Suppressor macrophage (primary cell): ENCODE measurements at regions not wholly inside any gene's neighbourhood (a gene's known extent, or its start where the extent isn't known, plus 50 kb on each side); places are given as distances from the start of the nearest gene placed in this dataset.
"Not testable (repeated sequence)": the region's sequence is repeated elsewhere in the genome, so short reads cannot be mapped to it uniquely, and the experiment has no call there.

Experiments used
- DNase-seq, 4 experiments: peaks; one replicate each; pipeline ENCODE4 v3.0.0-alpha.2; 2020 to 2022

DNA sequence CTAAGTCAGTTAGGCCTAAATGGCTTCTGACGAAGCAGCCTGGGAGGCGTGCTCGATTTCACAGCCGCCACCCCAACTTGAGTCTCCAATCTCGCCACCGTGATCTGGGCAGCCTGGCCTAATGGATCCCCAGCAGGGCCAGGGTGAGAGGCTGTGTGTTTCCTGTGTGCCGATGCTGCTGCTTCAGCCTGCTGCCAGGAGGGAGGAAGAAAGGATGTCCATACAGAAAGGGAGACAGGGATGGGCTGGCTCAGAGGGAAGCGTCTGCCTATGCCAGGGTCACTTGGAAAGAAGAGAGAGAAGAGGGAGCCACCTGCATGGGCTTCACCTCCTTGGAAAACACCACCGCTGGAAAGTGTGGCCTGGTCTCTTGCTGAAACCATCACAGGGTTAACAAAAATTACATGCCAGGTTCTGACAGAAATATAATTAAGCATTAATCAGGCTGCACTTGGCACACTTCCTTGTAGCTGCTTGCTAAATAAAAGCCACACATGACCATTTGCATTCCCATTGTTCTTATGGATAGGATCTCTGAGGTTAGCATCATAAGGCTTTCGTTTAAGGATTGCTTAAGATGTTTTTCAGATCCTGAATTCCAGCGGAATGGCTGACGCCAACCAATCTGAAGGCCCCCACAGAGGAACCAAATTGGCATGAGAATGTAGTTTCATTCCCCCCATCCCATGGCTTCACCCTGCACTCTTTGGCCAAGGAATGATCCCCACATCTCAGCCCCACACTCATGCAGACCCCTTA lies 108.8 kb upstream of the SLC1A4 start:
- peak in 1 of 4 experiments; percentile 23 for DNase-seq

DNA sequence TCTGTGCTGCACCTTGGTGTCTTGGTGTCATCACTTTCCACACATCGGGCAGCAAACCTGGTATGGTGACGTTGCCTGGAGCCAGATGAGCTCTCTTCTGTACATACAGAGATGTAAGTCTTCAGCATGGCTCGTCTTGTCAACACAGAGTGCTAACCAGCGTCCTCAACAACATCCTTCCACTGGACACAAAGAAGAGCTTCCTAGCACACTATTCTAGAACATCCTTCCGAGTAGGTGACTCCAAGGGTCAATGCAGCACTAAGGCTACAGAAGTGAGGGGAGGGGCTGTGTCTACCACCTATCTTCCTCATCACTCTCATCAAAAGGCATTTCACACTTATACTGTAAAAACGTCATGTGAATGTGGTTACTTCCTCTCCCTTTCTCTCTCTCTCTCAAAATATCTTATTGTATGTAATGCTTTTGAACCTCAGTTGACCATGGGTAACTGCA lies 108.1 kb upstream of the SLC1A4 start:
- peak in 2 of 4 experiments; percentile 24 for DNase-seq

DNA sequence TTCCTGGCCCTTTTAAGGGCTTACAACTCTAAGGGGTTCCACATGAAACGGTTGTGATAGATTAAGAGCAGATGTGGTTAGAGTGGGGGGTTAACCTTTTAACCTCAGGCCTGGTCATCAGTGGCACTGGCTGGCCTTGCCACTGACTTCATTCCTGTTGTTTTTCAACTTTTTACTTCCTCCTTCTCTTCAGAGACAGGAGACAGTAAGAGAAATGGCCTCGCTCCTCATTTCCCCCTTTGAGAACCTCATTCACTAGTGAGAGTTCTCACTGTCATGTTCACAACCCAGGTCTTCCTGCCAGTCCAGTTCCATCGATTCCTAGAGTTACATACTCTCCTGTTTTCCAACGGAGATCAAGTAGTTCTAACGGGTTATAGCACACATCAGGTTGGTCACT lies 101.6 kb upstream of the SLC1A4 start:
- no peak for DNase-seq

DNA sequence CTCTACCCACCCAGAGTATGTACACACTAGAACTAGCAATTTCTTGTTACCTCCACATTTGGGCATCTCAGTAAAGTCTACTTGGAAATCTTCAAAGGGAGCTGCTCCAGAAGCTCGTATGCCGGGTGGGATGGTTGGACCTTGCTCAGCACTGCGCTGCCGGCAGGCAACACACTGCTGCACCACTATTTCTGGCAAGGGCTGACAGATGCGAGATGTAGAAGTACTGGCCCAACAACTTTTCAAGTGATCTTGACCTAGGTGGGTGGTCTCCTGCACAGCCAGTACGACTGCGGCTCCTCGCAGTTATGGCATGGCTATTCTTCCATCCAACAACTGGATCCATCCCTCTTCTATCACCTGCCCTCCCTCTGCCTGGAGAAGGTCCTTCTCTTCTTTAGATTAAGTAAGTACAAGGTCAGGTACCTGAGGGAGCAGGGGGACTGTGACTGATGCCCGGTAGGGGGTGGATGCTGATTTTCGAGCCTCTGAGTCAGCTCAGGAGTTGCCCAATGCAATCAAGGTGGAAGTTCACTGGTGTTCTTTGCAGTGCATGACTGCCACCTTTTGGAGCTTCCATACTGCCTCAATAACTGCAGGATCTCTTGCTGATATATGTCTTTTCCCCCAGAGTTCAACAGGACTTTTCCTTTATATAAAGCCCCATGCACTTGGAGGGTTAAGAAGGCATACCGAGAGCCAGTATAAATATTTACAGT lies 100.4 kb upstream of the SLC1A4 start:
- no peak for DNase-seq

DNA sequence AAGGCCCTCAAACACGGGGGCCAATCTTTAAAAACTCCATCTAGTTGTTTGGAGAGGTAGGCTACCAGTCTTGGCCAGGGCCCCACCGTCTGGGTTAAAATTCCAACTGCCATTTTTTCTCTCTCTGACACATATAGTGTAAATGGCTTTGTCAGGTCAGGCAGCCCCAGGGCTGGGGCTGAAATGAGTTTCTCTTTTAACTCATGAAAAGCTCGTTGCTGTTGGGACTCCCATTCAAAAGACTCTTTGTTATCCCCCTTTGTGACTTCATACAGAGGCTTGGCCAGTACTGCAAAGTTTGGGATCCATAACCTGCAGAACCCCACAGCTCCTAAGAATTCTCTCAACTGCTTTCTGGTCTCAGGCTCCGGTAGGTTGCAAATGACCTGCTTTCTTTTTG lies 99.4 kb upstream of the SLC1A4 start:
- DNase-seq, result no peak

DNA sequence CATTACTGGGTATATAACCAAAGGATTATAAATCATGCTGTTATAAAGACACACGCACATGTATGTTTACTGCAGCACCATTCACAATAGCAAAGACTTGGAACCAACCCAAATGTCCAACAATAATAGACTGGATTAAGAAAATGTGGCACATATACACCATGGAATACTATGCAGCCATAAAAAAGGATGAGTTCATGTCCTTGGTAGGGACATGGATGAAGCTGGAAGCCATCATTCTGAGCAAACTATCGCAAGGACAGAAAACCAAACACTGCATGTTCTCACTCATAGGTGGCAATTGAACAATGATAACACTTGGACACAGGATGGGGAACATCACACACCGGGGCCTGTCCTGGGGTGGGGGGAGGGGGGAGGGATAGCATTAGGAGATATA lies 92.6 kb upstream of the SLC1A4 start:
- DNase-seq, result not testable (repeated sequence)

DNA sequence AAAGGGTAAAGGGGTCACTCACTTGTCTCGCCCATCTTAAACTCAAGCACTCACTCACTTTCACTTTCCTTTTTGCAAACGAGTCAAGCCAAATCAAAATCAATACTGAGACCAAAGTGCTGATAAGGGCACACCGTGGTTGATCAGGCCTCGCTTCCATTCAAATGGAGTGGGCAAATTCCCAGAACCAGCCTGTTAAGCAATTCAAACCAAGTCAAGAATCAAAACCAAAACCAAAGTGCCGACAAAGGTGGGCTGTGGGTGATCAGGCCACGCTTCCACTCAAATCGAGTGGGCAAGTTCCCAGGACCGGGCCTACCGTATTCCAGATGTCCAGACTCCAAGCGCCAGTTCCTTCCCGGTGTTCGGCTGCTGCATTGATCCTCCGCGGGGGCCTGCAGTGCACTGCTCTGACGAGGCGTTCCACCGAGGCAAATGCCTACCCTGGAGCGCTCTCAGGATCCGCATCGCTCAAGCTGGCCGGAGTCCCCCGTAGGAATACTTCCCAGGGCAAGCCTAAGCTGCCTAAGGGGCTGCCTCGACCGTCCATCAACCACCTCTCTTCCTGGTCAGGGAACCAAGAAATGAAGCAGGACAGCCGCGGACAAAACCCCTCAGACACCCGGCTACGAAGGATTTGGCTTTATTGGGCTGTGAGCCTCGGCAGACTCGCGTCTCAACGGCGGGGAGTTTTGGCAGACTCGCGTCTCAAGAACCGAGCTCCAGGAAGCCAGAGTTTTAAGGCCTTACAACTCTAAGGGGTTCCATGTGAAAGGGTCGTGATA lies 89.9 kb upstream of the SLC1A4 start:
- peak in 1 of 4 experiments; percentile 23 for DNase-seq

DNA sequence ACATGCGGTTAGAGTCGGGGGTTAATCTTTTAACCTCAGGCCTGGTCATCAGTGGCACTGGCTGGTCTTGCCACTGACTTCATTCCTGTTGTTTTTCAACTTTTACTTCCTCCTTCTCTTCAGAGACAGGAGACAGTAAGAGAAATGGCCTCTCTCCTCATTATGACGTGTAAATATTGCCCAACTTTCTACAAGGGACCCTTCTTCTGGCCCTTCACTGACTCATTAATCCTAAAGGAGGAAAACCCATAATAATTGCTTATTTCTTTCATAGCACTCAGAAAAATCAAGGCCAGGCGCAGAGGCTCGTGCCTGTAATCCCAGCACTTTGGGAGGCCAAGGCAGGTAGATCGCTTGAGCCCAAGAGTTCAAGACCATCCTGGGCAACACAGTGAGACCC lies 89.3 kb upstream of the SLC1A4 start:
- peak; percentile 36 to 85 (median 64) for DNase-seq

DNA sequence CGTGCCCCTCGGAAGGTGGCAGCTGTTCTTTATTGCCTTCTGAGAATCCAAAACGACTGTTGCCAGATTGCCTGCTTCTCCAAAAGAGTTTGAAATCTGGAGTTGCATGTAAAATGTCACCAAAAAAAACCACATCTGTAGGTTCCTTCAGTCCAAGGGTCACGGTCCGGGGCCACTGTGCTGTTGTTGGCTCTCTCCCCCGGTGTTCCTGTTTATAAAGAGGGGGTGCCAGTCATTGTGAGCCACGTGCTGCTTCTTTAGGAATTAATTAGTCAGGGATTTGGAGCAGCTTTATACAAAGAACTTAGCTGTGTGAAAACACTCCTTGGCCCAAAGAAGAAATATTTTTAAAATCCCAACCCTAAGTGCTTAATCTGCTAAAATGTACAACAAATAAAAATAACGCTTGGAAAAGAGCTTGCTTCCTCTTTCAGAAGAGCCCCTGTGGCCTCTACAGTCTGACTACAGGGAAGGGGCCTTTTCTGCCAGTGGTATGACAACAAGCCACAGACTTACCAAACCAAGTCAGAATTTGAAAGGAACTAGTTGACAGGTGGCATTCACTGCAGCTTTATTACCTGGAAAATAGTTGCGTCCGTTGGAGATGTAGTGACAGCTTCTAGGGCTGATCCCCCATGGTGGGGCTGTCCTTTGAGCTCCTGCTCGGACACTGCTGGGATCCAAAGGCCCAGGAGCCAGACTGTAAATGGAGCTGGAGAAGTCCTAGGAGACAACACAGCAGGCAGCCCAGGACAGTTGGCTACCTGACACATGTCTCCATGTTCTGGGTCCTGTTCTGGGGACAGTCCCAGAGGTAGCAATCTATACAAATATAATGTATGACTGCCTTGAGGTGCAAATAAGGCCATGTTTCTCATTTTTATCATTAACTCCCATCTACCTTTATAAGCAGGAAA lies 84.5 kb upstream of the SLC1A4 start:
- peak; percentile 59 to 81 (median 80) for DNase-seq

DNA sequence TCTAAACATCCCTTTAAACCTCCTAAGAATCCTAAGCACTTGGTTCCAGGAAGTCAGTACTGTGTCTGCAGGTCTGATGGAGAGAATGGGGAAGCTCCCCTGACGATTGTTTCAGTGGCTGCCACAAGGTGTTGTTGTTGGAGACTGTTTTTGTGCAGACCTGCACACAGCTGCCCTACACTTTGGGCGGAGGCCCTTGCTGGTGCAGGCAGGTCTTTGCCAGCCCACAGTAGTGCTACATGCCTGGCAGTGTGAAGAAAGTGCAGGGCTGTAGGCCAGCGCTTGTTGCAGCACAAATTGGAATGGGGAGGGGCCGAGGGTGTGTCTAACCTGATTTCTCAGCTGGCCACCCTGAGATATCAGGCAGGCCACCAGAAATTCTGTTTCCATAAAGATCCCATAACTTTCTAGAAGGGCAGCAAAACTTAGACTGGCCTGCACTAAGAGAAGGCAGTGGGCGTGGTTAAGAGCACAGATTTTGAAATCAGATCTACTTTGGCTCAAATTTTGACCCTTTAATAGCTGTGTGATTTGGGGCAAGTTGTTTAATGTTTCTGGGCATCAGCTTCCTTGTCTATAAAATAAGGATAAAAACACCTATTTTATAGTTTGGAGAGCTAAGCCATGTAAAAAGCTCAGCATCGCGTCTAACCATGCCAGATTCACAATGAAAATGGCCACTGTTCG lies 83.7 kb upstream of the SLC1A4 start:
- DNase-seq, result no peak

DNA sequence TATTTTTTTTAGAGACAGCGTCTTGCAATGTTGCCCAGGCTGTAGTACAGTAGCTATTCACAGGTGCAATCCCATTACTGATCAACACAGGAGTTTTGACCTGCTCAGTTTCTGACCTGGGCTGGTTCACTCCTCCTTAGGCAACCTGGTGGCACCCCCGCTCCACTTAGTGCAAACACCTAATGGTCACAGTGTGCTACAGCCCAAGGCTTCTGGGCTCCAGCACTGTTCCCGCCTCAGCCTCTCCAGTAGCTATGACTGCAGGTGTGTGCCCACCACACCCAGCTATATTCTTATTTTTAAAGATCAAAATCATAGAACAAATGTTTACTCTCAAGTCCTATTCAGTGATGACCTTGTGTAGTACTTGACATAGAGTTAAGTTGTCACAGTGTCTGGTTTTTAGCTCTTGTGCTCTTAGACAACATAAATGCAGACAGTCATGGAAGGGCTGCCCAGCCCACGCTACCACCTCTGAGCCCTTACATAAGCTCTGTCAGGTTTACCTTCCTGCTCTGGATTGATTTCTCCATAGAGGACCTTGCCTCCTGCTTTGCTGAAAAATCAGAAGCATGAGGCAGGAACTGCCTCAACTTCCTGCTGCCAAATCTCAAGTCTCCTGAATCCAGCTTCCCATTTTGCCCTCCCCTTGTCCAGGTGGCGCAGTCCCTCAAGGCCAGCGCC lies 82.2 kb upstream of the SLC1A4 start:
- DNase-seq, result no peak

DNA sequence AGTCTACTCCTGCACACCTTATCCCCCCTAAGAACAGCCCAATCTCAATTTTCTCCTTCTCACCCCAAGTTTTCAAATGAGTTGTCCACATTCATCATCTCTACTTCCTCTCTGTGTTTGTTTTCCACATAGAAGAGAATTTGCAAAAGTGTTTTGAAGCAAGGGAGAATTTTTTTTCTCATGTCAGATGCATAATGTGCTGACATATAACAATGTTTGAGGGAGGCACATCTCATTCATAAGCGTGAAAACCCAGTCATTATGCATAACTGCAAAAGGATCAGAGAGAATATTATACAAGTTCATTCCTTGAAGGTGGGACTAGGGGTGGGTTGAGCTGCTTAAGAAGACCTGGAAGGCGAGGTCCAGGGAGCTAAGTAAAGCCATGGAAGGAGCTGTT lies 80.8 kb upstream of the SLC1A4 start:
- DNase-seq, result no peak

DNA sequence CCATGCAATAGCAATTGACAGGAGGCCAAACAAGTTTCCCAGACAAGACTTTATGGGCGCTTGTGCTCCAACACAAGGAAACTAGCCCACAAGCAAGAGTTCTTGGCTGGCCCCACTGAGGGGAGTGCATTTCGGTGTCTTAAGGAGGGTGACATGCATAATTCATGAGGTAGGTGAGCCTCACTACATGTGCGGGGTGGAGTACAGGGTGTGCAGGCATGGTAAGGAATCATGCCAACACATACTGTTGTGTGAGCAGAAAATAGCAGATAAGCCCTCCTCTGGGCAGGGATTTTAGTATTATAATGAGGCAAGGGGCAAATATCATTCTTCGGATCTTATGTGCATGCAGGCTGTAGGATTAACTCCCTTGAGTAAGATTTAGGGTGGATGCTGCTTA lies 78.7 kb upstream of the SLC1A4 start:
- no peak for DNase-seq

DNA sequence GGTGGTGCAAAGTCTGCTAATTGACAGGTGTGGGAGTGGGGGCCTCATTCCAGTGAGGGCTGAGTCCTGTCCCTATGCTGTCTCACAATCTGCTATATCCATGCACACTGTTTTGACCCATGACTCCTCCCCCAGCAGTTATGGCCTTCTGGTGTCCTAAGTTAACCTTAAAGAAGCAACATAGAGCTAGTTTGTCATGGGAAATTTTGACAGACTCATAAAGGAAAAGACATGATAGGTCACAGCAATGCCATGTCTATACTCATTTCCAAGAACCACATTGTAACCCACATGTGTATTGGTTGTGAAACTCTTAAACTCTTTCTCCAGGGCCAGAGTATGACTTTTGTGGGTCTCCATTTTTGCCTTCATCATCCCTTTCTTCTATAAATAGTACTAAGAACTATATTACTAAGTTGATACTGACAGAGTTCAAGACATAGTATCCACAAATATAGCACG lies 78.2 kb upstream of the SLC1A4 start:
- DNase-seq, result peak in 3 of 4 experiments; percentile 19 to 75 (median 56)

DNA sequence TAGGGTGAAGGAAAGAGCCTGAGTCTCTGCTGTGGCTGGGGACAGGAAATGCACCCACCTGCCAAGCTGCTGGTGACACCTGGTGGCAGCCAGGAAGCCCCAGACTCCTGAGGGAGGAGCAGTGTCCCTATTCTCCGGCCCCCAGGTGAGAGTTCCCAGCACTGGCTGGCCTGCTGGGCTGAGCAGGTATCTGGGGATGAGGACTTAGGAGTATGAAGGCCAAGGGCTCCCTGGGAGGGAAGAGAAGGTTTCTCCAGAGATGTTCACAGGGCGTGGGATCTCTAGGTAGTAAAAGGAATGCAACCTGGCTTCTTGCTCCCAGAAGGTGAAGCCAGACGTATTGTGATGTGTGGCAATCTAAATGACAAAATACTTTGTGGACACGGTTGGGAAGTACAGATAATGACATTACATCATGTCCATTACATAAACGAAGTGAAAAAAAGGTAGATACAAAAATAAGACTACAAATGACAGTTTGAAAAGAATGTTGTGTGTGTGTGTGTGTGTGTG lies 75.8 kb upstream of the SLC1A4 start:
- no peak for DNase-seq

DNA sequence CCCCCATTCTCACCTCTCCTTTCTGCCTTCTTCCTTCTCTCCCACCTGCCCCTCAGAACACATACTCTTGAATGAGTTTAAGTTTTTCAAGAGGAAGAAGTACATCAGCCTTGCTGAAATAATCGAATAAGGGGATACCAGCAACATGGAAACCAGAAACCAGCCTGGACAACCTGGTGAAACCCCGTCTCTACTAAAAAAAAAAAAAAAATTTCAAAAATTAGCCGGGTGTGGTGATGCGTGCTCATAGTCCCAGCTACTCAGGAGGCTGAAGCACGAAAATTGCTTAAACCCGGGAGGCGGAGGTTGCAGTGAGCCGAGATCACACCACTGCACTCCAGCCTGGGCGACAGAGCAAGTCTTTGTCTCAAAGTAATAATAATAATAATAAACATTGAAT lies 75.0 kb upstream of the SLC1A4 start:
- DNase-seq, result no peak

DNA sequence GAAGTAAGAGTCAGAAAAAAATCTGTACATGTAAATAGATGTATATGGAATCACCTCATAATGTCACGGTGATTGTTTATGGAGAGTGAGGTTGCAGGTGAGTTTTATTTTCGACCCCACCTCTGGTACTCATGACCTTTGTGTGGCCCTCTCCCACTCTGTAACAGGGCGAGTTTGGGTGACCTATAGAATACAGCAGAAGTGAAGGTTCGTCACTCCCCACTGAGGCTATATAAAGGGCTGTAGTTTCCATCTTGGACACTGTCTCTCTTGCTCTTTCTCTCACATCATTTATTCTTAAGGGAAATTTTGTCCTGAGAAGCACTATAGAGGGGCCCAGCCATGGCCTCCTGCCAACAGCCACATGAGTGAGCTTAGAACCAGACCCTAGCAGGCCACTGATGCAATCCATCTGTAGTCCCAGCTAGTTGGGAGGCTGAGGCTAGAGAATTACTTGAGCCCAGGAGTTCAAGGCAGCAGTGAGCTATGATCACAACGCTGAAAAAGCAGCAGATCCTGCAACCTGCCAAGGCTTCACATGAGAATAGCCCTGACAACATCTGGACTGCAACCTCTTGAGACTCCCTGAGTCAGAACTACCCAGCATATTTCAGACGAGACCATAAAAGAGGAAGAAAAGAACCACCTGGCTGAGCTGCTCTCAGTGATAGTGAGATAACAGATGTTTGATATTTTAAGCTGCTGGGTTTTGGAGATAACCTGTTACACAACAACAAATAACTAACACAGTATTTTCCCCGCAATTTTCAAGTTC lies 74.3 kb upstream of the SLC1A4 start:
- no peak for DNase-seq

DNA sequence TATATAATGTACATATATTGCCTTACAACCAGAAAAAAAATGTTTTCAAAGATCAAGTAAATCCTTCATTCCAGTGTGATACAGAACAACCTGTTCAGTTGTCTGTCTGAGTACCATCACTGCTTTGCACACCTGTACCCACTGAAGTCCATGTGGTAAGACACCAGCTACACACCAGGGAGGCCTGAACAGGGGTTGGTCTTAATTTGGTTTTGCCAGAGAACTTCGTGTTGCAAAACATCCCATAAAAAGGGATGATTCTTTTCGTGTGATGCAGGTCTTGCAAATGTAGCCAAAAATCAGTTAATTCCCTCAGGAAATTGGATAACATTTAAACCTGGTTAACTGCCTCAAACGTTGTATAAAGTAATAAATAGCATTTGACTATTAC lies 73.7 kb upstream of the SLC1A4 start:
- no peak for DNase-seq

DNA sequence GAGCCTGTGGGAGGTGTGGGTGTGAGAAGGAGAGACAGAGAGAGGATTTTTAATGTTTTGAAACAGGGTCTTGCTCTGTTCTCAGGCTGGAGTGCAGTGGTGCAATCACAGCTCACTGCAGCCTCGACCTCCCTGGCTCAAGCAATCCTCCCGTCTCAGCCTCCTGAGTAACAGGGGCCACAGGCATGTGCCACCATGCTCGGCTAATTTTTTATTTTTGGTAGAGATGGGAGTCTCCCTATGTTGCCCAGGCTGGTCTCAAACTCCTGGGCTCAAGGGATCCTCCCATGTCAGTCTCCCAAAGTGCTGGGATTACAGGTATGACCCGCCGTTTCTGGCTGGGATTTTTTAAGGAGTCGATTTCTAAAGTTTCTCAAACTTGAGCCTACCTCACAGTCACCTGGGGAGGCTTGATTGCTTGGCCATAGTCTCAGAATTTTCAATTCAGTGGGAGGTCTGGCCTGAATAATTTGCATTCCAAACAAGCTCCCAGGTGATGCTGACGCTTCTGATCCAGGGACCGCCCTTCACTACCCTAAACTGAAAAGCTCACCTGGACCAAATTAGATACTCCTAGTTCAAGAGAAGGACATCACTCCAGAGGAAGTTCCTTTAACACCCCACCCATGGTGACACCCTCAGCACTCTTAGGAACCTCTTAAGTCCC lies 70.8 kb upstream of the SLC1A4 start:
- no peak for DNase-seq
